T-cell (primary cell): ENCODE measurements at regions not wholly inside any gene's neighbourhood (a gene's known extent, or its start where the extent isn't known, plus 50 kb on each side); places are given as distances from the start of the nearest gene placed in this dataset.

Experiments used
- ATAC-seq, 4 experiments: fragments of 200-7000 bp in 3 of 4; fragments of 150-1000 bp in 1 of 4; cut with Tn5 transposase; replicated peaks in 1 of 4; 1 replicate in 3 of 4; 2 replicates in 1 of 4; pipeline ENCODE4 v1.10.0; 2021; ENCODE audit warnings: moderate library complexity in 3 of 4, mild to moderate bottlenecking in 2 of 4, moderate number of reproducible peaks in 1 of 4
- CTCF ChIA-PET, 2 donors: fragments of 300-600 bp; sonication (Branson Sonifier 250); formaldehyde crosslinking; loops; one replicate each; lab custom pipeline; 2022; ENCODE audit warnings: antibody characterized with exemption in 2 of 2; lab: Charles Lee
- POLR2A ChIA-PET, 2 donors: fragments of 300-600 bp; sonication (Branson Sonifier 250); formaldehyde crosslinking; loops; one replicate each; lab custom pipeline; 2022; ENCODE audit warnings: antibody characterized with exemption in 2 of 2; lab: Charles Lee
- DNase-seq, 35 experiments: peaks; one replicate each; pipeline versions ENCODE4 v3.0.0 to v3.0.0-alpha.2; 2013 to 2023
- H3K27ac ChIP-seq: one replicate; pipeline ENCODE4 v1.5.1; 2013; ENCODE audit warnings: low read length
- H3K27me3 ChIP-seq, 2 experiments: replicated peaks in 1 of 2; 1 replicate in 1 of 2; 2 replicates in 1 of 2; pipeline versions ENCODE4 v1.6.1 to v1.7.0; 2013; ENCODE audit warnings: low read length in 1 of 2, mixed read lengths in 1 of 2; ENCODE audit not compliant: control insufficient read depth in 2 of 2, insufficient read depth in 2 of 2; ENCODE audit errors: extremely low read depth in 1 of 2
- H3K36me3 ChIP-seq, 2 donors: 1 replicate in 1 of 2; 2 replicates in 1 of 2; pipeline versions ENCODE4 v1.6.1 to v1.7.0; 2013; ENCODE audit warnings: low read length in 1 of 2; ENCODE audit not compliant: control insufficient read depth in 2 of 2, insufficient read depth in 1 of 2; ENCODE audit errors: extremely low read depth in 1 of 2
- H3K4me1 ChIP-seq, 2 experiments: 1 replicate in 1 of 2; 2 replicates in 1 of 2; pipeline versions ENCODE4 v1.6.1 to v1.7.0; 2013; ENCODE audit warnings: low read length in 2 of 2, mixed read lengths in 1 of 2; ENCODE audit not compliant: insufficient read depth in 2 of 2, control insufficient read depth in 1 of 2; ENCODE audit errors: extremely low read depth in 1 of 2
- H3K4me3 ChIP-seq, 2 donors: 1 replicate in 1 of 2; 2 replicates in 1 of 2; pipeline versions ENCODE4 v1.5.1 to v1.7.0; 2013; ENCODE audit warnings: mild to moderate bottlenecking in 2 of 2, low read length in 1 of 2, moderate library complexity in 1 of 2; ENCODE audit not compliant: control insufficient read depth in 1 of 2; ENCODE audit errors: extremely low read depth in 1 of 2
- H3K9me3 ChIP-seq: 2 replicates; pipeline ENCODE4 v1.7.0; 2013
- H3K27ac Mint-ChIP-seq, 2 donors: one replicate each; pipeline ENCODE4 v1.8.0; 2020 to 2021; ENCODE audit warnings: mild to moderate bottlenecking in 2 of 2, mixed read lengths in 2 of 2
- H3K27me3 Mint-ChIP-seq, 2 donors: one replicate each; pipeline ENCODE4 v1.8.0; 2021 to 2022; ENCODE audit warnings: mixed read lengths in 2 of 2
- H3K36me3 Mint-ChIP-seq: one replicate; pipeline ENCODE4 v1.8.0; 2021; ENCODE audit warnings: mixed read lengths
- H3K4me1 Mint-ChIP-seq, 3 donors: one replicate each; pipeline ENCODE4 v1.8.0; 2020 to 2022; ENCODE audit warnings: mixed read lengths in 3 of 3, mild to moderate bottlenecking in 1 of 3
- H3K4me3 Mint-ChIP-seq, 3 donors: one replicate each; pipeline ENCODE4 v1.8.0; 2020 to 2022; ENCODE audit warnings: mild to moderate bottlenecking in 3 of 3, mixed read lengths in 3 of 3, moderate library complexity in 3 of 3
- H3K9me3 Mint-ChIP-seq, 3 donors: one replicate each; pipeline ENCODE4 v1.8.0; 2020 to 2022; ENCODE audit warnings: mixed read lengths in 3 of 3
- WGBS: methylation state at CpG from one replicate; pipeline ENCODE4 v1.1.5; 2013; ENCODE audit warnings: missing lambda C conversion rate; ENCODE audit not compliant: insufficient coverage; 5-methylcytosine and 5-hydroxymethylcytosine counted together

GRCh38 chr5:92713826-92714225, 867.2 kb downstream of the NR2F1-AS1 start:
- Mint-ChIP-seq H3K4me1 (no peaks in the 10 kb centered on the region), H3K27me3 (no peaks in the 10 kb centered on the region), H3K36me3 (no peaks in the 10 kb centered on the region), H3K9me3 (peaks cover 0 to 11% (median 2%) of the 10 kb centered on the region in 3 donors), H3K4me3 (no peak overlapping the region), H3K27ac (no peak overlapping the region)
- Histone ChIP-seq H3K4me1 (no peaks in the 10 kb centered on the region), H3K9me3 (no peaks in the 10 kb centered on the region), H3K4me3 (no peak overlapping the region), H3K27ac (no peak overlapping the region), H3K36me3 (no peaks in the 10 kb centered on the region), H3K27me3 (no peaks in the 10 kb centered on the region)
- no peak for DNase-seq
- ChIA-PET CTCF (no interaction called here), POLR2A (no interaction called here)
- no peak for ATAC-seq
- WGBS, result no CpG with 5 or more reads among the region's 1 CpG

GRCh38 chr5:92713335-92713743, 867.7 kb downstream of the NR2F1-AS1 start:
- CTCF ChIA-PET, result no interaction called here
- DNase-seq, result no peak
- no peaks in the 10 kb centered on the region for H3K4me1 Mint-ChIP-seq
- ATAC-seq, result no peak
- H3K36me3 ChIP-seq, result no peaks in the 10 kb centered on the region
- H3K27ac Mint-ChIP-seq, result no peak overlapping the region
- H3K4me3 ChIP-seq, result no peak overlapping the region
- POLR2A ChIA-PET, result no interaction called here
- no peak overlapping the region for H3K27ac ChIP-seq
- H3K9me3 ChIP-seq, result no peaks in the 10 kb centered on the region
- no peaks in the 10 kb centered on the region for H3K27me3 ChIP-seq
- no peaks in the 10 kb centered on the region for H3K27me3 Mint-ChIP-seq
- no peak overlapping the region for H3K4me3 Mint-ChIP-seq
- 88% methylated on average over 4 of the region's 8 CpGs for WGBS
- no peaks in the 10 kb centered on the region for H3K36me3 Mint-ChIP-seq
- no peaks in the 10 kb centered on the region for H3K4me1 ChIP-seq
- H3K9me3 Mint-ChIP-seq, result peaks cover 0 to 11% (median 7%) of the 10 kb centered on the region in 3 donors

- Mint-ChIP-seq H3K4me1 (no peaks in the 10 kb centered on the region), H3K36me3 (no peaks in the 10 kb centered on the region), H3K9me3 (peaks cover 0 to 11% (median 9%) of the 10 kb centered on the region in 3 donors), H3K27me3 (no peaks in the 10 kb centered on the region), H3K27ac (no peak overlapping the region), H3K4me3 (no peak overlapping the region)
- Histone ChIP-seq H3K27me3 (no peaks in the 10 kb centered on the region), H3K4me1 (no peaks in the 10 kb centered on the region), H3K9me3 (no peaks in the 10 kb centered on the region), H3K27ac (no peak overlapping the region), H3K4me3 (no peak overlapping the region), H3K36me3 (no peaks in the 10 kb centered on the region)
- no peak for ATAC-seq
- ChIA-PET POLR2A (no interaction called here), CTCF (no interaction called here)
- no peak for DNase-seq
- no CpG with 5 or more reads among the region's 4 CpGs for WGBS
Measured at GRCh38 chr5:92711956-92712355, 869.1 kb downstream of the NR2F1-AS1 start.

GRCh38 chr5:92704590-92704989, 876.4 kb downstream of the NR2F1-AS1 start:
- Mint-ChIP-seq H3K9me3 (peaks cover 0 to 12% (median 4%) of the 10 kb centered on the region in 3 donors), H3K27me3 (no peaks in the 10 kb centered on the region), H3K27ac (no peak overlapping the region), H3K4me1 (no peaks in the 10 kb centered on the region), H3K4me3 (no peak overlapping the region), H3K36me3 (no peaks in the 10 kb centered on the region)
- no peak overlapping the region for H3K4me3 ChIP-seq
- no peak for ATAC-seq
- no peaks in the 10 kb centered on the region for H3K9me3 ChIP-seq
- no peaks in the 10 kb centered on the region for H3K4me1 ChIP-seq
- H3K27ac ChIP-seq, result no peak overlapping the region
- CTCF ChIA-PET, result no interaction called here
- POLR2A ChIA-PET, result no interaction called here
- no peaks in the 10 kb centered on the region for H3K36me3 ChIP-seq
- H3K27me3 ChIP-seq, result no peaks in the 10 kb centered on the region
- DNase-seq, result no peak

GRCh38 chr5:92703976-92704375, 877.0 kb downstream of the NR2F1-AS1 start:
- H3K27me3 Mint-ChIP-seq, result no peaks in the 10 kb centered on the region
- no peaks in the 10 kb centered on the region for H3K4me1 ChIP-seq
- no peaks in the 10 kb centered on the region for H3K9me3 ChIP-seq
- no peaks in the 10 kb centered on the region for H3K4me1 Mint-ChIP-seq
- ChIA-PET POLR2A (no interaction called here), CTCF (no interaction called here)
- no peak overlapping the region for H3K27ac Mint-ChIP-seq
- no peak overlapping the region for H3K27ac ChIP-seq
- H3K4me3 ChIP-seq, result no peak overlapping the region
- no peaks in the 10 kb centered on the region for H3K36me3 Mint-ChIP-seq
- H3K36me3 ChIP-seq, result no peaks in the 10 kb centered on the region
- no CpG with 5 or more reads among the region's 1 CpG for WGBS
- ATAC-seq, result no peak
- DNase-seq, result no peak
- H3K27me3 ChIP-seq, result no peaks in the 10 kb centered on the region
- H3K4me3 Mint-ChIP-seq, result no peak overlapping the region
- H3K9me3 Mint-ChIP-seq, result peaks cover 0 to 12% (median 4%) of the 10 kb centered on the region in 3 donors

GRCh38 chr5:92695123-92696003, 885.7 kb downstream of the NR2F1-AS1 start:
- ChIA-PET CTCF (no interaction called here), POLR2A (no interaction called here)
- Histone ChIP-seq H3K36me3 (no peaks in the 10 kb centered on the region), H3K4me3 (no peak overlapping the region), H3K4me1 (no peaks in the 10 kb centered on the region), H3K27me3 (no peaks in the 10 kb centered on the region), H3K9me3 (no peaks in the 10 kb centered on the region), H3K27ac (no peak overlapping the region)
- 80% methylated on average over 1 of the region's 5 CpGs for WGBS
- H3K36me3 Mint-ChIP-seq, result no peaks in the 10 kb centered on the region
- ATAC-seq (no peak), DNase-seq (no peak)
- H3K27ac Mint-ChIP-seq, result no peak overlapping the region
- H3K4me1 Mint-ChIP-seq, result no peaks in the 10 kb centered on the region
- peaks cover 0 to 12% (median 6%) of the 10 kb centered on the region in 3 donors for H3K9me3 Mint-ChIP-seq
- no peaks in the 10 kb centered on the region for H3K27me3 Mint-ChIP-seq
- no peak overlapping the region for H3K4me3 Mint-ChIP-seq
